ENCODE measurements at regions not wholly inside any gene's neighbourhood (a gene's known extent, or its start where the extent isn't known, plus 50 kb on each side); places are given as distances from the start of the nearest gene placed in this dataset.

DNA sequence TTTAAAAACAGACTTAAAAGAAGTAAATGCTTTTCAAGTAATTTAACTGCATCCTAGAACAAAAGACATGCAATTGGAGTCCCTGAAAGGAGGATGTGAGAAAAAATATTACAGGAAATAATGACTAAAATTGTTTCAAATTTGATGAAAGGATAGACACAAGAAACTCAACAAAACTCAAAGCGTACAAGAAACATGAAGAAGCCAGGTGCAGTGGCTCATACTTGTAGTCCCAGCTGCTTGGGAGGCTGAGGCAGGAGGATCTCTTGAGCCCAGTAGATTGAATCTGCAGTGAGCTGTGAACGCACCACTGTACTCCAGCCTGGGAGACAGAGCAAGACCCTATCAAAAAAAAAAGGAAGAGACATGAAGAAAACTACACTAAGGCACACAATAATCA, 118.1 kb upstream of the SLC39A10 start:
- TF ChIP-seq, protein P1, sequence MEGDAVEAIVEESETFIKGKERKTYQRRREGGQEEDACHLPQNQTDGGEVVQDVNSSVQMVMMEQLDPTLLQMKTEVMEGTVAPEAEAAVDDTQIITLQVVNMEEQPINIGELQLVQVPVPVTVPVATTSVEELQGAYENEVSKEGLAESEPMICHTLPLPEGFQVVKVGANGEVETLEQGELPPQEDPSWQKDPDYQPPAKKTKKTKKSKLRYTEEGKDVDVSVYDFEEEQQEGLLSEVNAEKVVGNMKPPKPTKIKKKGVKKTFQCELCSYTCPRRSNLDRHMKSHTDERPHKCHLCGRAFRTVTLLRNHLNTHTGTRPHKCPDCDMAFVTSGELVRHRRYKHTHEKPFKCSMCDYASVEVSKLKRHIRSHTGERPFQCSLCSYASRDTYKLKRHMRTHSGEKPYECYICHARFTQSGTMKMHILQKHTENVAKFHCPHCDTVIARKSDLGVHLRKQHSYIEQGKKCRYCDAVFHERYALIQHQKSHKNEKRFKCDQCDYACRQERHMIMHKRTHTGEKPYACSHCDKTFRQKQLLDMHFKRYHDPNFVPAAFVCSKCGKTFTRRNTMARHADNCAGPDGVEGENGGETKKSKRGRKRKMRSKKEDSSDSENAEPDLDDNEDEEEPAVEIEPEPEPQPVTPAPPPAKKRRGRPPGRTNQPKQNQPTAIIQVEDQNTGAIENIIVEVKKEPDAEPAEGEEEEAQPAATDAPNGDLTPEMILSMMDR (IDR thresholded peaks at IDR 0.05): no peak
- TF ChIP-seq EP300 (IDR thresholded peaks at IDR 0.05) (no peak), POLR2A (IDR thresholded peaks at IDR 0.05; ENCODE audit: low read length) (no peak), CHD4 (IDR thresholded peaks at IDR 0.05; ENCODE audit: borderline replicate concordance) (no peak), CHD2 (IDR thresholded peaks at IDR 0.05; ENCODE audit: low read length, partially characterized antibody) (no peak)
- TF ChIP-seq, protein P2, sequence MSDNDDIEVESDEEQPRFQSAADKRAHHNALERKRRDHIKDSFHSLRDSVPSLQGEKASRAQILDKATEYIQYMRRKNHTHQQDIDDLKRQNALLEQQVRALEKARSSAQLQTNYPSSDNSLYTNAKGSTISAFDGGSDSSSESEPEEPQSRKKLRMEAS (IDR thresholded peaks at IDR 0.05): no peak
